ENCODE measurements at regions not wholly inside any gene's neighbourhood (a gene's known extent, or its start where the extent isn't known, plus 50 kb on each side); places are given as distances from the start of the nearest gene placed in this dataset.
"Not testable (repeated sequence)": the region's sequence is repeated elsewhere in the genome, so short reads cannot be mapped to it uniquely, and the experiment has no call there.

DNA sequence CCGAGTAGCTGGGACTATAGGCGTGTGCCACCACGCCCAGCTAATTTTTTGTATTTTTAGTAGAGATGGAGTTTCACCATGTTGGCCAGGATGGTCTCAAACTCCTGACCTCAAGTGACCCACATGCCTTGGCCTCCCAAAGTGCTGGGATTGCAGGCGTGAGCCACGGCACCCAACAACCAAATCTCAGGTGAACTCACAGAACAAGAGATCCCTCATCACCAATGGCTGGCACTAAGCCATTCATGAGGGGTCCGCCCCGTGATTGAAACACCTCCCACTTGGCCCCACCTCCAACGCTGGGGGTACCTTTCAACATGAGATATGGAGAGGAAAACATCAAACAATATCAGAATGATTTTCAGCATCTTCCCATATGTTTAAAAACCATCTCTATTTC is 94.2 kb downstream of the TEX36 start:
- TF ChIP-seq EZH2 (IDR thresholded peaks at IDR 0.05; ENCODE audit: borderline replicate concordance, low read depth, low read length, poor library complexity, severe bottlenecking), result not testable (repeated sequence)
- TF ChIP-seq, protein P1, sequence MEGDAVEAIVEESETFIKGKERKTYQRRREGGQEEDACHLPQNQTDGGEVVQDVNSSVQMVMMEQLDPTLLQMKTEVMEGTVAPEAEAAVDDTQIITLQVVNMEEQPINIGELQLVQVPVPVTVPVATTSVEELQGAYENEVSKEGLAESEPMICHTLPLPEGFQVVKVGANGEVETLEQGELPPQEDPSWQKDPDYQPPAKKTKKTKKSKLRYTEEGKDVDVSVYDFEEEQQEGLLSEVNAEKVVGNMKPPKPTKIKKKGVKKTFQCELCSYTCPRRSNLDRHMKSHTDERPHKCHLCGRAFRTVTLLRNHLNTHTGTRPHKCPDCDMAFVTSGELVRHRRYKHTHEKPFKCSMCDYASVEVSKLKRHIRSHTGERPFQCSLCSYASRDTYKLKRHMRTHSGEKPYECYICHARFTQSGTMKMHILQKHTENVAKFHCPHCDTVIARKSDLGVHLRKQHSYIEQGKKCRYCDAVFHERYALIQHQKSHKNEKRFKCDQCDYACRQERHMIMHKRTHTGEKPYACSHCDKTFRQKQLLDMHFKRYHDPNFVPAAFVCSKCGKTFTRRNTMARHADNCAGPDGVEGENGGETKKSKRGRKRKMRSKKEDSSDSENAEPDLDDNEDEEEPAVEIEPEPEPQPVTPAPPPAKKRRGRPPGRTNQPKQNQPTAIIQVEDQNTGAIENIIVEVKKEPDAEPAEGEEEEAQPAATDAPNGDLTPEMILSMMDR (conservative IDR thresholded peaks at IDR 0.05; ENCODE audit: low read depth, low read length), result not testable (repeated sequence)
